ENCODE measurements at regions not wholly inside any gene's neighbourhood (a gene's known extent, or its start where the extent isn't known, plus 50 kb on each side); places are given as distances from the start of the nearest gene placed in this dataset.
"Not testable (repeated sequence)": the region's sequence is repeated elsewhere in the genome, so short reads cannot be mapped to it uniquely, and the experiment has no call there.

GRCh38 chr3:26271848-26272247 lies 350.7 kb upstream of the LRRC3B start:
- no peak for DNase-seq (ENCODE audit: low read depth, low spot score)

- DNase-seq (ENCODE audit: low read depth, low spot score), result no peak
Observed at GRCh38 chr3:26273196-26273595, 349.4 kb upstream of the LRRC3B start.

- DNase-seq (ENCODE audit: low read depth, low spot score), result no peak
Observed at GRCh38 chr3:26279091-26279490, 343.5 kb upstream of the LRRC3B start.

GRCh38 chr3:26280517-26280916 lies 342.1 kb upstream of the LRRC3B start:
- DNase-seq (ENCODE audit: low read depth, low spot score), result no peak

GRCh38 chr3:26281284-26281985 lies 341.1 kb upstream of the LRRC3B start:
- DNase-seq (ENCODE audit: low read depth, low spot score), result no peak

GRCh38 chr3:26284503-26284902 lies 338.1 kb upstream of the LRRC3B start:
- not testable (repeated sequence) for DNase-seq (ENCODE audit: low read depth, low spot score)

- no peak for DNase-seq (ENCODE audit: low read depth, low spot score)
Observed at GRCh38 chr3:26291840-26292239, 330.7 kb upstream of the LRRC3B start.

GRCh38 chr3:26292780-26293179 lies 329.8 kb upstream of the LRRC3B start:
- no peak for DNase-seq (ENCODE audit: low read depth, low spot score)

GRCh38 chr3:26293329-26293844 lies 329.2 kb upstream of the LRRC3B start:
- no peak for DNase-seq (ENCODE audit: low read depth, low spot score)

- no peak for DNase-seq (ENCODE audit: low read depth, low spot score)
Observed at GRCh38 chr3:26307192-26307591, 315.4 kb upstream of the LRRC3B start.

GRCh38 chr3:26307787-26308186 lies 314.8 kb upstream of the LRRC3B start:
- DNase-seq (ENCODE audit: low read depth, low spot score), result no peak

GRCh38 chr3:26308454-26308853 lies 314.1 kb upstream of the LRRC3B start:
- peak; percentile 42 for DNase-seq (ENCODE audit: low read depth, low spot score)

GRCh38 chr3:26309536-26309935 lies 313.0 kb upstream of the LRRC3B start:
- DNase-seq (ENCODE audit: low read depth, low spot score), result not testable (repeated sequence)

GRCh38 chr3:26312816-26313215 lies 309.8 kb upstream of the LRRC3B start:
- no peak for DNase-seq (ENCODE audit: low read depth, low spot score)

- no peak for DNase-seq (ENCODE audit: low read depth, low spot score)
Observed at GRCh38 chr3:26316472-26316871, 306.1 kb upstream of the LRRC3B start.

GRCh38 chr3:26323741-26324140 lies 298.8 kb upstream of the LRRC3B start:
- DNase-seq (ENCODE audit: low read depth, low spot score), result not testable (repeated sequence)

GRCh38 chr3:26340001-26340400 lies 282.6 kb upstream of the LRRC3B start:
- no peak for DNase-seq (ENCODE audit: low read depth, low spot score)

- DNase-seq (ENCODE audit: low read depth, low spot score), result no peak
Observed at GRCh38 chr3:26343647-26344046, 278.9 kb upstream of the LRRC3B start.

- DNase-seq (ENCODE audit: low read depth, low spot score), result no peak
Observed at GRCh38 chr3:26345613-26346012, 277.0 kb upstream of the LRRC3B start.

GRCh38 chr3:26346497-26346896 lies 276.1 kb upstream of the LRRC3B start:
- DNase-seq (ENCODE audit: low read depth, low spot score), result no peak

GRCh38 chr3:26347150-26347549 lies 275.4 kb upstream of the LRRC3B start:
- DNase-seq (ENCODE audit: low read depth, low spot score), result no peak

GRCh38 chr3:26350853-26351252 lies 271.7 kb upstream of the LRRC3B start:
- peak; percentile 35 for DNase-seq (ENCODE audit: low read depth, low spot score)

- DNase-seq (ENCODE audit: low read depth, low spot score), result no peak
Observed at GRCh38 chr3:26353097-26353496, 269.5 kb upstream of the LRRC3B start.

- DNase-seq (ENCODE audit: low read depth, low spot score), result no peak
Observed at GRCh38 chr3:26358405-26358804, 264.2 kb upstream of the LRRC3B start.

Measured in iPS DF 19.7 (cell line).